H1 (cell line): ENCODE measurements at regions not wholly inside any gene's neighbourhood (a gene's known extent, or its start where the extent isn't known, plus 50 kb on each side); places are given as distances from the start of the nearest gene placed in this dataset.

ENCODE experiments used
- BACH1 ChIP-seq: IDR thresholded peaks from 2 replicates; pipeline ENCODE4 v1.6.1; 2012; ENCODE audit warnings: low read length, improper control_type of control experiment
- BCL11A ChIP-seq, 2 experiments: IDR thresholded peaks; one replicate each; pipeline ENCODE4 v1.6.1; 2011; ENCODE audit warnings: low read depth in 2 of 2, low read length in 2 of 2, mild to moderate bottlenecking in 2 of 2
- BRCA1 ChIP-seq: IDR thresholded peaks from 2 replicates; pipeline ENCODE4 v1.6.1; 2012; ENCODE audit warnings: low read depth, low read length, improper control_type of control experiment
- CHD2 ChIP-seq: IDR thresholded peaks from 2 replicates; pipeline ENCODE4 v1.6.1; 2012; ENCODE audit warnings: low read length, improper control_type of control experiment
- POU5F1 ChIP-seq: IDR thresholded peaks from 2 replicates; pipeline ENCODE4 v1.6.1; 2011; ENCODE audit warnings: low read depth, mild to moderate bottlenecking, low read length, moderate library complexity
- SP2 ChIP-seq: IDR thresholded peaks from 2 replicates; pipeline ENCODE4 v1.6.1; 2012; ENCODE audit warnings: mild to moderate bottlenecking, low read length, inconsistent platforms
- TAF7 ChIP-seq: optimal IDR thresholded peaks from 2 replicates; pipeline ENCODE3; 2011; ENCODE audit warnings: low read depth, mild to moderate bottlenecking, inconsistent platforms, low read length, moderate library complexity, borderline replicate concordance

GRCh38 chr21:16457498-16457897 is 727.7 kb downstream of the USP25 start (continued):
- TF ChIP-seq CHD2: no peak
- TF ChIP-seq POU5F1: no peak
- TF ChIP-seq SP2: no peak
- TF ChIP-seq BCL11A (IDR thresholded peaks at IDR 0.05; ENCODE audit: low read depth in 2 of 2, low read length in 2 of 2): no peak
- no peak for TF ChIP-seq BRCA1
- TF ChIP-seq BACH1: no peak
- no peak for TF ChIP-seq TAF7
